H1 (cell line): ENCODE measurements at regions not wholly inside any gene's neighbourhood (a gene's known extent, or its start where the extent isn't known, plus 50 kb on each side); places are given as distances from the start of the nearest gene placed in this dataset.

Source experiments
- CTCF ChIA-PET: fragments of 300-600 bp; sonication (Branson Sonifier 250); formaldehyde crosslinking; loops from one replicate; lab custom pipeline; 2021; ENCODE audit not compliant: partially characterized antibody; lab: Charles Lee
- POLR2A ChIA-PET: fragments of 300-600 bp; sonication (Branson Sonifier 250); formaldehyde crosslinking; loops from one replicate; lab custom pipeline; 2021; ENCODE audit warnings: inconsistent platforms; ENCODE audit not compliant: partially characterized antibody; lab: Charles Lee
- DNase-seq, 2 experiments: peaks; one replicate each; pipeline versions ENCODE4 v3.0.0 to v3.0.0-alpha.2; 2010 to 2022; ENCODE audit warnings: low spot score in 2 of 2, low read depth in 1 of 2, mixed read lengths in 1 of 2
- FAIRE-seq: peaks from 2 replicates; lab custom pipeline; 2011; peaks lifted over from hg19 to GRCh38; lab: Jason Lieb, UNC
- H2AFZ ChIP-seq: 2 replicates; pipeline ENCODE4 v1.8.1; 2012; ENCODE audit warnings: low read length, inconsistent platforms
- H2AK5ac ChIP-seq: 2 replicates; pipeline ENCODE4 v1.6.1; 2013; ENCODE audit warnings: low read depth, low read length
- H2BK120ac ChIP-seq: replicated peaks from 2 replicates; pipeline ENCODE3; 2013; ENCODE audit warnings: low read depth, low read length, inconsistent platforms
- H2BK12ac ChIP-seq: 2 replicates; pipeline ENCODE4 v1.6.1; 2013; ENCODE audit warnings: low read depth, low read length
- H2BK15ac ChIP-seq: 2 replicates; pipeline ENCODE4 v1.6.1; 2013; ENCODE audit warnings: low read length
- H2BK20ac ChIP-seq: 2 replicates; pipeline ENCODE4 v1.6.1; 2013; ENCODE audit warnings: low read length
- H2BK5ac ChIP-seq: 2 replicates; pipeline ENCODE4 v1.6.1; 2013; ENCODE audit warnings: low read depth, low read length
- H3K14ac ChIP-seq: 2 replicates; pipeline ENCODE4 v1.6.1; 2013; ENCODE audit warnings: inconsistent platforms; ENCODE audit not compliant: insufficient read length
- H3K18ac ChIP-seq: 2 replicates; pipeline ENCODE4 v1.6.1; 2013; ENCODE audit warnings: low read length; ENCODE audit errors: extremely low read depth
- H3K23ac ChIP-seq: 2 replicates; pipeline ENCODE4 v1.6.1; 2013; ENCODE audit warnings: inconsistent platforms; ENCODE audit not compliant: insufficient read length
- H3K23me2 ChIP-seq: 2 replicates; pipeline ENCODE4 v1.6.1; 2013; ENCODE audit warnings: low read depth, low read length
- H3K27ac ChIP-seq: 2 replicates; pipeline ENCODE4 v1.6.1; 2011; ENCODE audit warnings: low read depth, low read length, inconsistent platforms
- H3K27me3 ChIP-seq, 4 experiments: replicated peaks in 1 of 4; 1 replicate in 1 of 4; 2 replicates in 3 of 4; pipeline versions ENCODE4 v1.6.1 to v1.8.1; 2011 to 2013; ENCODE audit warnings: low read length in 3 of 4, mild to moderate bottlenecking in 3 of 4, inconsistent platforms in 2 of 4, mixed read lengths in 2 of 4, moderate library complexity in 1 of 4; ENCODE audit not compliant: control insufficient read depth in 3 of 4, insufficient read depth in 3 of 4; ENCODE audit errors: extremely low read depth in 1 of 4
- H3K36me3 ChIP-seq, 4 experiments: 2 replicates each; pipeline versions ENCODE4 v1.6.1 to v1.8.1; 2011 to 2013; ENCODE audit warnings: mild to moderate bottlenecking in 4 of 4, low read length in 3 of 4, moderate library complexity in 2 of 4, control low read depth in 1 of 4, inconsistent platforms in 1 of 4; ENCODE audit not compliant: insufficient read depth in 4 of 4, control insufficient read depth in 2 of 4
- H3K4ac ChIP-seq: replicated peaks from 2 replicates; pipeline ENCODE3; 2013; ENCODE audit warnings: low read length, low read depth, mixed read lengths, inconsistent platforms; ENCODE audit not compliant: insufficient read length
- H3K4me1 ChIP-seq, 4 experiments: replicated peaks in 1 of 4; 1 replicate in 1 of 4; 2 replicates in 3 of 4; pipeline versions ENCODE4 v1.6.1 to v1.8.1; 2011 to 2013; ENCODE audit warnings: low read length in 3 of 4, inconsistent platforms in 2 of 4, mixed read lengths in 1 of 4; ENCODE audit not compliant: insufficient read depth in 4 of 4, control insufficient read depth in 3 of 4
- H3K4me2 ChIP-seq, 2 experiments: 2 replicates each; pipeline versions ENCODE4 v1.6.1 to v1.8.1; 2011 to 2013; ENCODE audit warnings: low read depth in 2 of 2, low read length in 2 of 2, control low read depth in 1 of 2, inconsistent platforms in 1 of 2, mild to moderate bottlenecking in 1 of 2; ENCODE audit not compliant: insufficient read depth in 1 of 2
- H3K4me3 ChIP-seq, 4 experiments: fragments of 200-600, 300-600 bp in 1 of 4; sonication (generic), shearing (Covaris generic), sonication (Bioruptor Twin) in 1 of 4; 2 replicates each; pipeline versions ENCODE4 v1.5.1 to v1.8.1; 2011 to 2016; ENCODE audit warnings: low read length in 4 of 4, low read depth in 3 of 4, control low read depth in 2 of 4, inconsistent platforms in 2 of 4, mild to moderate bottlenecking in 2 of 4, mixed read lengths in 1 of 4, moderate library complexity in 1 of 4; ENCODE audit not compliant: insufficient read depth in 2 of 4; ENCODE audit errors: extremely low read depth in 1 of 4
- H3K56ac ChIP-seq: replicated peaks from 2 replicates; pipeline ENCODE3; 2013; ENCODE audit warnings: low read depth, mild to moderate bottlenecking, mixed read lengths, low read length, inconsistent platforms; ENCODE audit not compliant: insufficient read length
- H3K79me1 ChIP-seq: 2 replicates; pipeline ENCODE4 v1.6.1; 2013; ENCODE audit warnings: low read depth, low read length, control low read depth
- H3K79me2 ChIP-seq, 2 experiments: 2 replicates each; pipeline versions ENCODE4 v1.6.1 to v1.8.1; 2012 to 2013; ENCODE audit warnings: low read length in 2 of 2, mild to moderate bottlenecking in 2 of 2, inconsistent platforms in 1 of 2; ENCODE audit not compliant: insufficient read depth in 2 of 2, control insufficient read depth in 1 of 2
- H3K9ac ChIP-seq, 4 experiments: replicated peaks in 1 of 4; 1 replicate in 1 of 4; 2 replicates in 3 of 4; pipeline versions ENCODE4 v1.6.1 to v1.8.1; 2011 to 2013; ENCODE audit warnings: low read depth in 3 of 4, low read length in 3 of 4, control low read depth in 2 of 4, mild to moderate bottlenecking in 2 of 4, moderate library complexity in 2 of 4, inconsistent platforms in 1 of 4; ENCODE audit errors: extremely low read depth in 1 of 4
- H3K9me3 ChIP-seq, 2 experiments: 2 replicates each; pipeline versions ENCODE4 v1.6.1 to v1.8.1; 2012 to 2013; ENCODE audit warnings: mild to moderate bottlenecking in 2 of 2, moderate library complexity in 2 of 2, control low read depth in 1 of 2, inconsistent platforms in 1 of 2, low read depth in 1 of 2, low read length in 1 of 2, mixed read lengths in 1 of 2; ENCODE audit not compliant: insufficient read depth in 2 of 2
- H4K20me1 ChIP-seq, 2 experiments: replicated peaks in 1 of 2; 2 replicates each; pipeline versions ENCODE3 to v1.8.1; 2011 to 2013; ENCODE audit warnings: inconsistent platforms in 2 of 2, low read length in 2 of 2, mild to moderate bottlenecking in 1 of 2; ENCODE audit not compliant: insufficient read depth in 2 of 2, control insufficient read depth in 1 of 2
- H4K5ac ChIP-seq: 2 replicates; pipeline ENCODE4 v1.6.1; 2013; ENCODE audit warnings: low read length, low read depth, mixed read lengths, inconsistent platforms; ENCODE audit not compliant: insufficient read length
- H4K8ac ChIP-seq: 2 replicates; pipeline ENCODE4 v1.8.0; 2013; ENCODE audit warnings: mild to moderate bottlenecking, moderate library complexity, low read length, inconsistent platforms; ENCODE audit not compliant: insufficient read depth; ENCODE audit errors: extremely low read depth
- H4K91ac ChIP-seq: replicated peaks from 2 replicates; pipeline ENCODE3; 2013; ENCODE audit warnings: low read length, mixed read lengths, inconsistent platforms; ENCODE audit not compliant: insufficient read length
- ASH2L ChIP-seq: fragments of 200-600, 300-600 bp; sonication (generic); IDR thresholded peaks from one replicate; pipeline ENCODE4 v1.7.1; 2017; ENCODE audit warnings: low read length
- CTCF ChIP-seq, 3 experiments: IDR thresholded peaks; 1 replicate in 2 of 3; 2 replicates in 1 of 3; pipeline versions ENCODE4 v1.5.1 to v1.6.1; 2011; ENCODE audit warnings: low read length in 3 of 3, mild to moderate bottlenecking in 3 of 3, inconsistent platforms in 2 of 3, low read depth in 1 of 3, moderate library complexity in 1 of 3; ENCODE audit not compliant: insufficient read depth in 1 of 3; ENCODE audit errors: control extremely low read depth in 1 of 3
- HDAC2 ChIP-seq, 2 experiments: fragments of 300-600 bp in 1 of 2; sonication (generic) in 1 of 2; IDR thresholded peaks; 2 replicates each; pipeline ENCODE4 v1.6.1; 2011 to 2012; ENCODE audit warnings: low read depth in 2 of 2, low read length in 2 of 2, mild to moderate bottlenecking in 2 of 2, moderate library complexity in 2 of 2, borderline replicate concordance in 1 of 2, inconsistent platforms in 1 of 2
- POLR2AphosphoS5 ChIP-seq: IDR thresholded peaks from 2 replicates; pipeline ENCODE4 v1.6.1; 2011; ENCODE audit warnings: low read depth, low read length
- SIN3A ChIP-seq, 2 experiments: IDR thresholded peaks in 1 of 2; conservative IDR thresholded peaks in 1 of 2; 2 replicates each; pipeline ENCODE4 v1.6.1; 2011 to 2012; ENCODE audit warnings: low read length in 2 of 2, improper control_type of control experiment in 1 of 2, low read depth in 1 of 2, mild to moderate bottlenecking in 1 of 2
- SIRT6 ChIP-seq: IDR thresholded peaks from one replicate; pipeline ENCODE4 v1.7.1; 2012; ENCODE audit warnings: low read length, inconsistent platforms
- SP1 ChIP-seq: IDR thresholded peaks from 2 replicates; pipeline ENCODE4 v1.6.1; 2011; ENCODE audit warnings: low read depth, low read length
- SP2 ChIP-seq: IDR thresholded peaks from 2 replicates; pipeline ENCODE4 v1.6.1; 2012; ENCODE audit warnings: mild to moderate bottlenecking, low read length, inconsistent platforms
- WGBS, 2 experiments: shearing (Covaris generic) in 1 of 2; methylation state at CpG; one replicate each; pipeline versions ENCODE4 v1.1.6 to v1.1.7; 2013 to 2015; ENCODE audit warnings: low lambda C conversion rate in 2 of 2, mixed read lengths in 2 of 2, inconsistent platforms in 1 of 2, low coverage in 1 of 2, missing lambda C conversion rate in 1 of 2; ENCODE audit not compliant: insufficient replicate concordance in 2 of 2, insufficient coverage in 1 of 2, insufficient read length in 1 of 2; ENCODE audit errors: extremely low coverage in 1 of 2, missing lambda C conversion rate in 1 of 2; 5-methylcytosine and 5-hydroxymethylcytosine counted together

- Histone ChIP-seq H3K79me1 (no peaks in the 10 kb centered on the region), H3K4me1 (no peaks in the 10 kb centered on the region), H2AK5ac (no peak overlapping the region), H3K23me2 (no peaks in the 10 kb centered on the region), H3K79me2 (no peaks in the 10 kb centered on the region), H2BK15ac (no peak overlapping the region), H3K9ac (no peak overlapping the region), H3K9me3 (peaks cover 4 to 6% of the 10 kb centered on the region in 2 experiments; a peak in 3 of 4 replicates), H3K27ac (no peak overlapping the region), H3K4me3 (no peak overlapping the region), H4K91ac (no peak overlapping the region), H4K20me1 (no peaks in the 10 kb centered on the region), H2BK12ac (no peak overlapping the region), H2AFZ (no peak overlapping the region), H2BK5ac (no peak overlapping the region), H2BK120ac (no peak overlapping the region), H3K4me2 (no peak overlapping the region), H3K27me3 (no peaks in the 10 kb centered on the region), H4K8ac (no peak overlapping the region), H3K18ac (no peak overlapping the region), H3K4ac (no peak overlapping the region), H2BK20ac (no peak overlapping the region), H3K36me3 (no peaks in the 10 kb centered on the region; a peak in 2 of 8 replicates), H3K14ac (no peak overlapping the region), H3K23ac (no peak overlapping the region), H3K56ac (no peak overlapping the region), H4K5ac (no peak overlapping the region)
- 77% methylated on average over 7 of the region's 7 CpGs; no CpG with 5 or more reads in 1 of the 2 experiments for WGBS, 2 experiments
- TF ChIP-seq SP1, result no peak
- no peak for TF ChIP-seq ASH2L
- no peak for TF ChIP-seq POLR2AphosphoS5
- no peak for TF ChIP-seq HDAC2 (IDR thresholded peaks at IDR 0.05; ENCODE audit: borderline replicate concordance in 1 of 2, low read depth in 2 of 2, low read length in 2 of 2)
- TF ChIP-seq CTCF (IDR thresholded peaks at IDR 0.05; ENCODE audit: control extremely low read depth in 1 of 3, insufficient read depth in 1 of 3, low read depth in 1 of 3, low read length in 3 of 3), result no peak
- TF ChIP-seq SIRT6, result no peak
- no peak for TF ChIP-seq SP2
- TF ChIP-seq SIN3A (conservative IDR thresholded peaks at IDR 0.05 in 1 of 2, IDR thresholded peaks at IDR 0.05 in 1 of 2; ENCODE audit: low read depth in 1 of 2, low read length in 2 of 2), result no peak
- CTCF ChIA-PET, result no interaction called here
- FAIRE-seq (no peak), DNase-seq (no peak)
- POLR2A ChIA-PET, result no interaction called here
Measured at GRCh38 chr6:168778201-168778600, 337.2 kb downstream of the SMOC2 start.
